A673 (cell line): ENCODE measurements at regions not wholly inside any gene's neighbourhood (a gene's known extent, or its start where the extent isn't known, plus 50 kb on each side); places are given as distances from the start of the nearest gene placed in this dataset.

Experiments
- EZH2 ChIP-seq: fragments of 200-600 bp; sonication (generic); IDR thresholded peaks from 2 replicates; pipeline ENCODE4 v1.6.1; 2017; ENCODE audit warnings: borderline replicate concordance, low read depth, mild to moderate bottlenecking, mixed read lengths, antibody characterized with exemption, low read length; ENCODE audit not compliant: poor library complexity, severe bottlenecking
- TF ChIP-seq, protein P1 (sequence below): fragments of 300-800, 200-600 bp; sonication (generic); conservative IDR thresholded peaks from 2 replicates; pipeline ENCODE4 v1.5.1; 2017; ENCODE audit warnings: low read depth, mild to moderate bottlenecking, antibody characterized with exemption, low read length, moderate library complexity, mixed read lengths

DNA sequence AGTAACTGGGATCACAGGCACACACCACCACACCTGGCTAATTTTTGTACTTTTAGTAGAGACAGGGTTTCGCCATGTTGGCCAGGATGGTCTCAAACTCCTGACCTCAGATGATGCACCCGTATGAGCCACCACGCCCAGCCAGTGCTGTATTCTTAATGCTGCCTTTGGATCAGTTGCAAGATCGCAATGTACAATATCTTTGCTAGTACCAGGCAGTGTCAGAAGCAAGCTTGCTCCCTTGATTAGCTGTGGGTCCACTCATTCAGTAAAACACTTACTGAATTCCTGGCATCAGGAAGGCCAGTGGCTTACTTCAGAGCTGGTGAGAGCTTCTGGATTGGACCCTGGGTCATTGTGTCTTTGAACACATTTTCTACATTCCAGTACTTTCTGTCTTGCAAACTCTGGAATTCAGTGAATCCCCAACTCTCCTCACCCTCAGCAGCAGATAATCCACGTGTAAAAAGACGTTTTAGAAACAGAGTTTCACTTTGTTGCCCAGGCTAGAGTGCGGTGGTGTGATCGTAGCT lies 1183.7 kb downstream of the AACS start:
- TF ChIP-seq, protein P1, sequence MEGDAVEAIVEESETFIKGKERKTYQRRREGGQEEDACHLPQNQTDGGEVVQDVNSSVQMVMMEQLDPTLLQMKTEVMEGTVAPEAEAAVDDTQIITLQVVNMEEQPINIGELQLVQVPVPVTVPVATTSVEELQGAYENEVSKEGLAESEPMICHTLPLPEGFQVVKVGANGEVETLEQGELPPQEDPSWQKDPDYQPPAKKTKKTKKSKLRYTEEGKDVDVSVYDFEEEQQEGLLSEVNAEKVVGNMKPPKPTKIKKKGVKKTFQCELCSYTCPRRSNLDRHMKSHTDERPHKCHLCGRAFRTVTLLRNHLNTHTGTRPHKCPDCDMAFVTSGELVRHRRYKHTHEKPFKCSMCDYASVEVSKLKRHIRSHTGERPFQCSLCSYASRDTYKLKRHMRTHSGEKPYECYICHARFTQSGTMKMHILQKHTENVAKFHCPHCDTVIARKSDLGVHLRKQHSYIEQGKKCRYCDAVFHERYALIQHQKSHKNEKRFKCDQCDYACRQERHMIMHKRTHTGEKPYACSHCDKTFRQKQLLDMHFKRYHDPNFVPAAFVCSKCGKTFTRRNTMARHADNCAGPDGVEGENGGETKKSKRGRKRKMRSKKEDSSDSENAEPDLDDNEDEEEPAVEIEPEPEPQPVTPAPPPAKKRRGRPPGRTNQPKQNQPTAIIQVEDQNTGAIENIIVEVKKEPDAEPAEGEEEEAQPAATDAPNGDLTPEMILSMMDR, result no peak
- no peak for TF ChIP-seq EZH2
